GM12864 (cell line): ENCODE measurements at regions not wholly inside any gene's neighbourhood (a gene's known extent, or its start where the extent isn't known, plus 50 kb on each side); places are given as distances from the start of the nearest gene placed in this dataset.
A peak's percentile ranks its signal among the peaks of the same experiment; 100 is the strongest.

Experiments used
- DNase-seq: peaks from one replicate; pipeline ENCODE4 v3.0.0-alpha.2; 2011; ENCODE audit warnings: low read depth
- H3K4me3 ChIP-seq: 2 replicates; pipeline ENCODE4 v1.5.1; 2011; ENCODE audit warnings: mild to moderate bottlenecking, low read depth, low read length, control low read depth
- CTCF ChIP-seq: IDR thresholded peaks from 2 replicates; pipeline ENCODE4 v1.5.1; 2011; ENCODE audit warnings: low read depth, mild to moderate bottlenecking, moderate library complexity, low read length, control low read depth, inconsistent platforms; ENCODE audit errors: missing control alignments

- DNase-seq: no peak
- TF ChIP-seq CTCF: no peak
- H3K4me3 ChIP-seq: no peak overlapping the region
Observed at GRCh38 chr21:32907521-32907920, 118.2 kb upstream of the OLIG2 start.

DNA sequence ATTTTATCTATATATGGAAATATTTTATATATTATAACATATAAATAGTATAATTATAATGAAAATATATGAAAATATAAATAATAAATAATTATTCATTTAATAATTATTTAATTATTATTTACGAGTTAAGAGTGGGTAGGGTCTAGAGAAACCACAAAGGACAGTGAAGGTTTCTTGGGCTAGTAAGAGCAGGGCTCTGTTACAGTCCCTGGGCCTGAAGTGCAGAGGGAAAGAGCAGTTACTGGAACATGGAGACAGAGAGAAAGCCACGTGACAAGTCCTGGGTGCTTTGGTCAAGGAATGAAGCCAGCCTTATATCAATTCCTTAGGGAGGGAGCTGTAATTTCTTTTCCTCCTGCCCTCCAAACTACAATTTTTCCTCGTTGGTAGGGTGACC, 117.2 kb upstream of the OLIG2 start:
- H3K4me3 ChIP-seq: no peak overlapping the region
- TF ChIP-seq CTCF: no peak
- DNase-seq: no peak

DNA sequence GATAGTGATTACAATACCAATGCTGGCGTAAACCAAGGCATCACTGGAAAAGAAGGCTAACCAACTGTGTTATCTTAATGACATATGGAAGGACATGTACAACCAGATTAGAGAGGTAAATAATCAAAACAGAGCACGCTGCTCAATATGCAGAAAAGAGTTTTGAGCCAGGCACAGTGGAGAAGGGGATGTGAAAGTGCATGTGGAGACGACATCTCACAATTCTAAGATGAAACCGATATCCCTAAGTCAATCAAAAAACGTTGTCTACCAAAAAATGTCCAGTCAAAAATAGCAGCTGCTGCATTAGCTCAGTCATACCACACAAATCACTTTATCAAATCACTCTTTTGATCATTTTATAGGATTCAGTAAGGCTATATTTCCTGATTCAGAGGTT, 116.3 kb upstream of the OLIG2 start:
- no peak for TF ChIP-seq CTCF
- no peak for DNase-seq
- no peak overlapping the region for H3K4me3 ChIP-seq

GRCh38 chr21:32914424-32915039, 111.2 kb upstream of the OLIG2 start:
- DNase-seq: no peak
- TF ChIP-seq CTCF: no peak

DNA sequence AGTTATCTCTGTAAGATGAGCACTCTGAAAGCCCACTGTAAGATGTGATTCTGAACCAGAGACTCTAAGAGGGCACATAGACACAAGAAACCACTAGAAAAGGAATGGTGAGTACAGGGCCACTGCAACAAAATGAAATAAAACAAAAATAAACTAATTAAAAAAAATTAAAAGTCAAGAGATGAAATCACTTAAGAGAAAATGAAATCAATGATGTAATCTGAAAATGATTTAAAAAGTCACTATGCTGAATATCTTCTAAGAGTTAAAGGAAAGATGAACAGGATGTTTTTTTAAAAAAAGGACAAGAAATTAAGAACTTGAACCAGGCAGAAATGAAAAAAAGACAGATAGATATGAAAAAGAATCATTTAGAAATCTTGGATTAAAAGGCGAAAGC, 110.6 kb upstream of the OLIG2 start:
- TF ChIP-seq CTCF: no peak
- DNase-seq: no peak
- H3K4me3 ChIP-seq: no peak overlapping the region

More at GRCh38 chr21:32914424-32915039, 111.2 kb upstream of the OLIG2 start:
- no peak overlapping the region for H3K4me3 ChIP-seq

GRCh38 chr21:32916088-32916487, 109.6 kb upstream of the OLIG2 start:
- no peak overlapping the region for H3K4me3 ChIP-seq
- no peak for DNase-seq
- no peak for TF ChIP-seq CTCF

DNA sequence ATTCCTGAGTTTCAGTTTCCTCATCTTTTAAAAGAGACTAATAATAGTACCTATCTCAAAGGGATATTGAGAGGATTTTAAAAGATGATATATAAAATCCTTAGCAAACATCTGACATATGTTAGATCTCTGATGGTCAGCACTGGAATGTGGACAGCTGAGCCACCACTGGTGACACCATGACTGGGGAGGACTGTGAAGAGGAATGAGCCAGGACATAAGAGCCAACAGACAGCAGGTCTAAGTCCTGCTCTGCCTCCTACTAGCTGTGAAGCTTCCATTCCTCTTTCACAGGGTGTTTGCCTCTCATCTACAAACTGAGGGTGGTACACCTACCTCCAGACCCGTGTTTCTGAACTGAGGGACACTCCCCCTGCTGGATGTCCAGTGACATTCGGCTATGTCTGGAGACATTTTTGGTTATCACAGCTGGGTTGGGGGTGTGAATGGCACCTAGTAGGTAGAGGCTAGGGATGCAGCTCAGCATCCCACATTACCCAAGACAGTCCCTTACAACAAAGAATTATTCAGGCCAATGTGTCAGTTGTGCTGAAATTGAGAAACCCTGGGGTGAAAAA, 109.1 kb upstream of the OLIG2 start:
- TF ChIP-seq CTCF: peak; percentile 42
- no peak for DNase-seq

More for the DNA sequence above, 109.1 kb upstream of the OLIG2 start:
- no peak overlapping the region for H3K4me3 ChIP-seq
